ENCODE measurements at regions not wholly inside any gene's neighbourhood (a gene's known extent, or its start where the extent isn't known, plus 50 kb on each side); places are given as distances from the start of the nearest gene placed in this dataset.

GRCh38 chr14:71438684-71439083, 493.5 kb upstream of the RGS6 start:
- no peak overlapping the region for H4K8ac ChIP-seq (replicated peaks; ENCODE audit: insufficient read length, low read depth, low read length)
- H3K27ac Mint-ChIP-seq = peak overlapping the region in 2 of 3 experiments; percentile 3 to 69; a peak in 1 of 7 replicates
- no peaks in the 10 kb centered on the region for H3K23me2 ChIP-seq (ENCODE audit: insufficient read length, low read depth, low read length, poor library complexity, severe bottlenecking)
- H2AFZ ChIP-seq (ENCODE audit: low read length) = no peak overlapping the region
- H3T11ph ChIP-seq (ENCODE audit: low read length) = no peak overlapping the region
- peaks cover 4 to 10% (median 8%) of the 10 kb centered on the region in 3 experiments; a peak in 5 of 7 replicates for H3K36me3 Mint-ChIP-seq (ENCODE audit: insufficient read depth in 1 of 3, low read depth in 3 of 3)
- H2BK120ac ChIP-seq (ENCODE audit: low read depth, low read length, poor library complexity, severe bottlenecking) = no peak overlapping the region
- H2BK20ac ChIP-seq (ENCODE audit: low read depth, low read length, poor library complexity, severe bottlenecking) = no peak overlapping the region
- H3K27me3 Mint-ChIP-seq (ENCODE audit: low read depth) = no peaks in the 10 kb centered on the region
- H3K14ac ChIP-seq (ENCODE audit: insufficient read depth, low read length) = no peak overlapping the region
- no peaks in the 10 kb centered on the region for H3K27me3 ChIP-seq (ENCODE audit: insufficient read depth, low read length)
- peaks cover 4% of the 10 kb centered on the region for H3K79me1 ChIP-seq (ENCODE audit: insufficient read depth, low read depth, low read length, poor library complexity, severe bottlenecking)
- H3K4me2 ChIP-seq (ENCODE audit: insufficient read depth, insufficient read length, low read length) = no peak overlapping the region
- no peak overlapping the region for H2AK5ac ChIP-seq (ENCODE audit: insufficient read length, low read length)
- H3K4me1 Mint-ChIP-seq = peaks cover 14 to 15% of the 10 kb centered on the region in 2 experiments
- no peaks in the 10 kb centered on the region for H3K9me3 ChIP-seq (ENCODE audit: control insufficient read depth, low read depth, low read length)
- H4K91ac ChIP-seq (ENCODE audit: insufficient read length, low read depth, low read length) = no peak overlapping the region
- no peak overlapping the region for H4K5ac ChIP-seq (ENCODE audit: insufficient read length, low read depth, low read length)
- H3K9me3 Mint-ChIP-seq = no peaks in the 10 kb centered on the region
- no peak overlapping the region for H3K4me3 Mint-ChIP-seq
- TF ChIP-seq CTCF (conservative IDR thresholded peaks at IDR 0.05) = no peak
- no peak overlapping the region for H3K23ac ChIP-seq (ENCODE audit: insufficient read length, low read depth, low read length)
- H3K18ac ChIP-seq (ENCODE audit: insufficient read length, low read depth, low read length) = no peak overlapping the region
- H2BK12ac ChIP-seq (ENCODE audit: insufficient read length, low read depth, low read length) = no peak overlapping the region
- H4K20me1 ChIP-seq (ENCODE audit: control insufficient read depth, insufficient read depth, insufficient read length) = no peaks in the 10 kb centered on the region
- H2BK15ac ChIP-seq (ENCODE audit: low read depth, low read length) = no peak overlapping the region
- H2BK5ac ChIP-seq (ENCODE audit: insufficient read length, low read length) = no peak overlapping the region
- H3K56ac ChIP-seq (ENCODE audit: insufficient read length, low read depth, low read length) = no peak overlapping the region
- H3K9ac ChIP-seq (ENCODE audit: extremely low read depth, insufficient read length, low read length) = no peak overlapping the region
- WGBS (ENCODE audit: extremely low coverage, insufficient read length, low lambda C conversion rate) = no CpG with 5 or more reads among the region's 2 CpGs
- no peak overlapping the region for H3K27ac ChIP-seq (ENCODE audit: insufficient read length, low read depth, low read length)
- H3K79me2 ChIP-seq (ENCODE audit: insufficient read depth, low read length) = no peaks in the 10 kb centered on the region; the same call in 1 of the 2 replicates
- no peak for DNase-seq
- H3K4ac ChIP-seq (ENCODE audit: low read depth, low read length) = no peak overlapping the region
- H3K4me1 ChIP-seq (ENCODE audit: insufficient read depth, low read length) = no peaks in the 10 kb centered on the region; the same call in 1 of the 2 replicates
